Transverse colon (tissue), 4 donors: ENCODE measurements at regions not wholly inside any gene's neighbourhood (a gene's known extent, or its start where the extent isn't known, plus 50 kb on each side); places are given as distances from the start of the nearest gene placed in this dataset.
"Not testable (repeated sequence)": the region's sequence is repeated elsewhere in the genome, so short reads cannot be mapped to it uniquely, and the experiment has no call there.

Source experiments
- DNase-seq: peaks from one replicate; pipeline ENCODE4 v3.0.0-alpha.2; 2019
- H3K27ac ChIP-seq, 4 donors: fragments of 200-600 bp; sonication (generic); 2 replicates each; pipeline ENCODE4 v1.5.1; 2016 to 2018; ENCODE audit warnings: inconsistent platforms in 4 of 4
- H3K27me3 ChIP-seq: fragments of 200-600 bp; sonication (generic); 2 replicates; pipeline ENCODE4 v1.5.1; 2017; ENCODE audit warnings: inconsistent platforms
- H3K36me3 ChIP-seq, 4 donors: fragments of 200-600 bp; sonication (generic); 2 replicates each; pipeline ENCODE4 v1.5.1; 2017 to 2019; ENCODE audit warnings: inconsistent platforms in 4 of 4
- H3K4me1 ChIP-seq, 4 donors: fragments of 200-600 bp; sonication (generic); 2 replicates each; pipeline ENCODE4 v1.5.1; 2017 to 2020; ENCODE audit warnings: inconsistent platforms in 4 of 4
- H3K4me3 ChIP-seq, 4 donors: fragments of 200-600 bp; sonication (generic); 1 replicate in 1 of 4; 2 replicates in 3 of 4; pipeline versions ENCODE4 v1.5.1 to v1.6.1; 2017 to 2019; ENCODE audit warnings: inconsistent platforms in 4 of 4
- H3K9me3 ChIP-seq, 2 donors: fragments of 200-600 bp; sonication (generic); 2 replicates each; pipeline ENCODE4 v1.5.1; 2017 to 2019; ENCODE audit warnings: inconsistent platforms in 2 of 2
- CTCF ChIP-seq, 5 experiments: fragments of 200-600 bp in 3 of 5; fragments of 450-650 bp in 2 of 5; sonication (generic) in 3 of 5; IDR thresholded peaks; 1 replicate in 2 of 5; 2 replicates in 3 of 5; pipeline ENCODE4 v1.5.1; 2016 to 2017; ENCODE audit warnings: antibody characterized with exemption in 5 of 5, inconsistent platforms in 3 of 5, mild to moderate bottlenecking in 2 of 5, moderate library complexity in 1 of 5
- EP300 ChIP-seq: sonication (generic); formaldehyde crosslinking; IDR thresholded peaks from one replicate; pipeline ENCODE4 v1.6.1; 2017; ENCODE audit warnings: antibody characterized with exemption, low read depth
- POLR2A ChIP-seq: fragments of 450-650 bp; IDR thresholded peaks from one replicate; pipeline ENCODE4 v1.6.1; 2016; ENCODE audit warnings: antibody characterized with exemption, mild to moderate bottlenecking, moderate library complexity
- POLR2AphosphoS5 ChIP-seq, 3 donors: sonication (generic); formaldehyde crosslinking; IDR thresholded peaks; one replicate each; pipeline ENCODE4 v1.6.1; 2016; ENCODE audit warnings: antibody characterized with exemption in 3 of 3
- WGBS, 2 donors: methylation state at CpG; one replicate each; pipeline ENCODE4 v1.1.5; 2018; ENCODE audit warnings: low coverage in 1 of 2; 5-methylcytosine and 5-hydroxymethylcytosine counted together
- in situ Hi-C, 4 donors: fragments of 200-750 bp; cut with MboI; loops; one replicate each; pipeline versions ENCODE4 v1.15.0 to v1.15.1; 2017; ENCODE audit warnings: low sequenced_read_pairs in 3 of 4, low pct_ligation_motif_present in 1 of 4, low pct_unique_long_range_greater_than_20kb in 1 of 4
- intact Hi-C: fragments of 100-400 bp; cut with DNase I; formaldehyde crosslinking; loops from one replicate; pipeline ENCODE4 v1.15.1; 2023; ENCODE audit warnings: low total_unique reads

DNA sequence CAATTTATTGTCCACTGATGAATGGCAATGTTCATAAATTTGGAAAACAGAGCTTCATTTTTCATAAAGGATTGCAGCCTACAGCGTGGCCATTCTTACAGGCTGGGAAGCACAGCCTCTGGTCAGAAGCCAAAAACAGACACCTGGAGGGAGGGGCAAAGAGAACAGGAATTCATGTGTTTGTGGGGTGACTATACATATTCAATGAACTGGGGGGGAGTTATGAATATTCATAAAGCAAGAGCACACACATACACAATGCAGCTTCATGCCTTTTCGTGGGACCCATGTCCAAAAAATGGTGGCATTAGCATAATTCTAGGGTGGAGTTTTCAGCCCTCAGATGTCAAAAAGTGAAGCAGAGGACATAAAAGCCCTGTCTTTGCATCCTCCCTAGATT lies 173.3 kb downstream of the VEGFC start:
- Histone ChIP-seq H3K27me3 (no peaks in the 10 kb centered on the region), H3K4me3 (no peak overlapping the region), H3K9me3 (peaks cover 0 to 4% of the 10 kb centered on the region in 2 donors), H3K4me1 (peaks cover 0 to 3% (median 0%) of the 10 kb centered on the region in 4 donors), H3K36me3 (no peaks in the 10 kb centered on the region), H3K27ac (no peak overlapping the region)
- DNase-seq, result no peak
- in situ Hi-C loops, result no loop called here
- 60 to 81% methylated on average over 1 to 2 of the region's 2 CpGs for WGBS, 2 donors
- intact Hi-C loops, result no loop called here
- TF ChIP-seq EP300 (no peak), CTCF (IDR thresholded peaks at IDR 0.05) (no peak), POLR2A (no peak), POLR2AphosphoS5 (IDR thresholded peaks at IDR 0.05) (no peak)

- TF ChIP-seq POLR2AphosphoS5 (IDR thresholded peaks at IDR 0.05) (peak in 1 of 3 donors; percentile 41), POLR2A (no peak), EP300 (no peak)
- no peak overlapping the region for H3K4me3 ChIP-seq
- in situ Hi-C loops (no loop called here), intact Hi-C loops (no loop called here)
- 27 to 35% methylated on average over 2 of the region's 2 CpGs for WGBS, 2 donors
- no peak for DNase-seq
- H3K9me3 ChIP-seq, result no peaks in the 10 kb centered on the region
- peaks cover 0 to 3% (median 0%) of the 10 kb centered on the region in 4 donors for H3K4me1 ChIP-seq
- no peak overlapping the region for H3K27ac ChIP-seq
- no peaks in the 10 kb centered on the region for H3K36me3 ChIP-seq
- no peaks in the 10 kb centered on the region for H3K27me3 ChIP-seq
These were observed 170.3 kb downstream of the VEGFC start for GRCh38 chr4:176622251-176622948.

DNA sequence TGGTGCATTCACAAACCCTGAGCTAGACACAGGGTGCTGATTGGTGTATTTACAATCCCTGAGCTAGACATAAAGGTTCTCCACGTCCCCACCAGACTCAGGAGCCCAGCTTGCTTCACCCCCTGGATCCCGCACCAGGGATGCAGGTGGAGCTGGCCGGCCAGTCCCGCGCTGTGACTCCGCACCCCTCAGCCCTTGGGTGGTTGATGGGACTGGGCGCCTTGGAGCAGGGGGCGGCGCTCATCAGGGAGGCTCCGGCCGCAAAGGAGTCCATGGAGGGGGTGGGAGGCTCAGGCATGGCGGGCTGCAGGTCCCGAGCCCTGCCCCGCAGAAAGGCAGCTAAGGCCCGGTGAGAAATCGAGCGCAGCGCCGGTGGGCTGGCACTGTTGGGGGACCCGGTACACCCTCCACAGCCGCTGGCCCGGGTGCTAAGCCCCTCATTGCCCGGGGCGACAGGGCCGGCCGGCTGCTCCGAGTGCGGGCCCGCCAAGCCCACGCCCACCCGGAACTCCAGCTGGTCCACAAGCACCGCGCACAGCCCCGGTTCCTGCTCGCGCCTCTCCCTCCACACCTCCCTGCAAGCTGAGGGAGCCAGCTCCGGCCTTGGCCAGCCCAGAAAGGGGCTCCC lies 167.6 kb downstream of the VEGFC start:
- DNase-seq, H3K4me1 ChIP-seq, in situ Hi-C loops, H3K27ac ChIP-seq, intact Hi-C loops, H3K36me3 ChIP-seq, H3K4me3 ChIP-seq, H3K9me3 ChIP-seq, H3K27me3 ChIP-seq: not testable (repeated sequence)
- WGBS, 2 donors, result 95% methylated on average over 34 of the region's 37 CpGs; no CpG with 5 or more reads in 1 of the 2 donors

DNA sequence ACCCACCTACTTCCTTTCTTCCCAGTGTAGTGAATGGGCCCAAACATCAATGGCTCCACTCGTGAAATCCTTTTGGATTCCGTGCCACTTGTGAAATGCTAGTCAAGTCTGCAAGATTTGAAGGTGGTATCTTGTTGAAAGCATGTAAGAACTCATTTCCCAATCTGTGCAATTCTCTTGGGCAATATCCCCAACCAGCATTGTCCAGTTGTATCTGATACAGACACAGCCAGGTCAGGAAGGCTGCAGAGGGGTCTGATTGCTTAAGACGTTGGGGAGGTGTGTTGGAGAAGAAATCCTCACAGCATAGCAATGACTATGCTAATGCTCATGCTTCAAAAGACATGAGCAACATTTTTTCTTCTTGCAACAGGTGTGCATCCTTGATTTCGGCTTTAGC lies 164.8 kb downstream of the VEGFC start:
- H3K4me1 ChIP-seq, result no peaks in the 10 kb centered on the region
- H3K27ac ChIP-seq, result no peak overlapping the region
- H3K27me3 ChIP-seq, result no peaks in the 10 kb centered on the region
- intact Hi-C loops, result no loop called here
- H3K9me3 ChIP-seq, result peaks cover 0 to 4% of the 10 kb centered on the region in 2 donors
- 71 to 72% methylated on average over 4 of the region's 4 CpGs for WGBS, 2 donors
- in situ Hi-C loops, result no loop called here
- H3K36me3 ChIP-seq, result no peaks in the 10 kb centered on the region
- TF ChIP-seq POLR2AphosphoS5 (IDR thresholded peaks at IDR 0.05) (no peak), POLR2A (no peak), CTCF (IDR thresholded peaks at IDR 0.05) (no peak), EP300 (no peak)
- no peak overlapping the region for H3K4me3 ChIP-seq
- no peak for DNase-seq

- DNase-seq, result no peak
- intact Hi-C loops, result no loop called here
- in situ Hi-C loops, result no loop called here
- TF ChIP-seq POLR2A (no peak), POLR2AphosphoS5 (IDR thresholded peaks at IDR 0.05) (no peak), CTCF (IDR thresholded peaks at IDR 0.05) (no peak), EP300 (no peak)
- Histone ChIP-seq H3K27me3 (no peaks in the 10 kb centered on the region), H3K27ac (no peak overlapping the region), H3K4me3 (no peak overlapping the region), H3K4me1 (no peaks in the 10 kb centered on the region), H3K9me3 (peaks cover 0 to 4% of the 10 kb centered on the region in 2 donors), H3K36me3 (no peaks in the 10 kb centered on the region)
These were observed 161.1 kb downstream of the VEGFC start for GRCh38 chr4:176631611-176632010.
